22Rv1 (cell line): ENCODE measurements at regions not wholly inside any gene's neighbourhood (a gene's known extent, or its start where the extent isn't known, plus 50 kb on each side); places are given as distances from the start of the nearest gene placed in this dataset.

ENCODE experiments used
- H3K27ac ChIP-seq: fragments of 450-650 bp; 2 replicates; pipeline ENCODE4 v1.5.1; 2017
- ZFX ChIP-seq: fragments of 450-650 bp; IDR thresholded peaks from 2 replicates; pipeline ENCODE4 v1.6.1; 2017; ENCODE audit warnings: antibody characterized with exemption, borderline replicate concordance
- TF ChIP-seq, protein P1 (sequence below): fragments of 450-650 bp; IDR thresholded peaks from 2 replicates; pipeline ENCODE4 v1.5.1; 2017; ENCODE audit warnings: mild to moderate bottlenecking

DNA sequence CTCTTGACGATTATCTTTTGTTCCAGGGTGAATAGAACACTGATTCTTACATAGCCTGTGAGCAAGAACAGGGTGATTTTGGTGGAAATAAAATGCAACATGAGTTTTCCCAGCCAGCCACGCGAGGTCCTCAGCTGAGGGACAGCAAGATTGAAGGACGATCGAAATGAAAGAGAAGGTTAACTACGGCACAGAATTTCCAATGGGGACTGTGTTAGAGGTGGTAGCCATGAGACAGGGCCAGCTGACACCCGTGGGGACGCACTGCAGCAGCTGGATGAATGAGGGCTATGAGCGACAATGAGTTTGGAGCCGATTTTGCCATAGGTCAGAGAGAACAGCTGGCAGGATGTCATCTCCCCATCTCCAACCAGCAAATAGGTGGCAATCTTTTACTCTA lies 243.4 kb upstream of the PELI2 start:
- TF ChIP-seq, protein P1, sequence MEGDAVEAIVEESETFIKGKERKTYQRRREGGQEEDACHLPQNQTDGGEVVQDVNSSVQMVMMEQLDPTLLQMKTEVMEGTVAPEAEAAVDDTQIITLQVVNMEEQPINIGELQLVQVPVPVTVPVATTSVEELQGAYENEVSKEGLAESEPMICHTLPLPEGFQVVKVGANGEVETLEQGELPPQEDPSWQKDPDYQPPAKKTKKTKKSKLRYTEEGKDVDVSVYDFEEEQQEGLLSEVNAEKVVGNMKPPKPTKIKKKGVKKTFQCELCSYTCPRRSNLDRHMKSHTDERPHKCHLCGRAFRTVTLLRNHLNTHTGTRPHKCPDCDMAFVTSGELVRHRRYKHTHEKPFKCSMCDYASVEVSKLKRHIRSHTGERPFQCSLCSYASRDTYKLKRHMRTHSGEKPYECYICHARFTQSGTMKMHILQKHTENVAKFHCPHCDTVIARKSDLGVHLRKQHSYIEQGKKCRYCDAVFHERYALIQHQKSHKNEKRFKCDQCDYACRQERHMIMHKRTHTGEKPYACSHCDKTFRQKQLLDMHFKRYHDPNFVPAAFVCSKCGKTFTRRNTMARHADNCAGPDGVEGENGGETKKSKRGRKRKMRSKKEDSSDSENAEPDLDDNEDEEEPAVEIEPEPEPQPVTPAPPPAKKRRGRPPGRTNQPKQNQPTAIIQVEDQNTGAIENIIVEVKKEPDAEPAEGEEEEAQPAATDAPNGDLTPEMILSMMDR: no peak
- TF ChIP-seq ZFX: no peak
- H3K27ac ChIP-seq: no peak overlapping the region

DNA sequence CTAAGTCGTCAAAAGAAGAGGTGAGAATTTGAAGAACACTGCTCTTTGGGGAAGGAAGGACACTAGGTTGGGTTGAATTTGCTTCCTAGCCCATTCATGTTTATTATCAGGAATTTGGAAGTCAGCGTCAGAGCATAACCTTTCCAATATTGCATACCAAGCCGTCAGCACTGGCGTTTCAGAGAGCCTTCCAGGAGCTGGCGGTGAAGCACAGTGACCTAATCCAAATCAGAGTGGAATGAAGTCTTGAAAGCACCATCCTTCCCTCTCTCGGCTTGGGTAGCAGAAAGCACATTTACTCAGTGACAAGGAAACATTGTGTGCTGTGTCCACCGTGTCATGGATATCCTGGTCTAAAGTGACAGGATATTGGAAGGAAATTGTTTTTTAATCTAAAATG lies 240.3 kb upstream of the PELI2 start:
- no peak for TF ChIP-seq ZFX
- TF ChIP-seq, protein P1: no peak
- H3K27ac ChIP-seq: no peak overlapping the region

DNA sequence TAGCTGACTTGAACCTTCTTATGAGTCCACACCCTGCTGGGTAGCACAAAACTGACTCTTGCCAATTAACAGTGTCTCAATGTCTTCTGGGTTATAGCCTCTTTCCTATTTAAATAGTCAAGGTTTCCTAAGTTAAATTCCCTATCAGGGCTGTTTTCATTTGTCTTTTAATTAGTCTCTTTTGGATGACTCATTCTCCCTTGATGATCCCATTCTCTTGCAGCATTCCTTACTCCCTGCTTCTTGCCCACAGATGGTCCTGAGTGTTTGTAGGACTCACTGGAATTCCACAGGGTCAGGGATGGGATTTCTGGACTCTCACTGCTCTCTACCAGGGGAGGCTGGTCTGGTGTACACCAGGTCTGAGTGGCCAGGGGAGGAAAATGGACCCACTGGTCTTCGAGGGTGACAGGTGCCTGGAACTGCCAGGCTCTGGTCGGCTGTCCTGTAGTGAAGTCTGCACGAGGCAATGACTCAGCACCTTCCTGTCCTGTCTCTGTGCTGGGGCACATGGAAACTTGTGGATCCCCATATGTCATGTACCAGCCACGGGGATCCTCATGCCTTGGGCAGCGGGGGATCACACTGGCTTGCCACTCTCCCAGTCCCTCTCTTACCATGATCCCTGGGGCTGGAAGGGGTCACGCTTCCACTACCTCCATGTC lies 236.5 kb upstream of the PELI2 start:
- TF ChIP-seq, protein P1: no peak
- no peak for TF ChIP-seq ZFX
- H3K27ac ChIP-seq: no peak overlapping the region

DNA sequence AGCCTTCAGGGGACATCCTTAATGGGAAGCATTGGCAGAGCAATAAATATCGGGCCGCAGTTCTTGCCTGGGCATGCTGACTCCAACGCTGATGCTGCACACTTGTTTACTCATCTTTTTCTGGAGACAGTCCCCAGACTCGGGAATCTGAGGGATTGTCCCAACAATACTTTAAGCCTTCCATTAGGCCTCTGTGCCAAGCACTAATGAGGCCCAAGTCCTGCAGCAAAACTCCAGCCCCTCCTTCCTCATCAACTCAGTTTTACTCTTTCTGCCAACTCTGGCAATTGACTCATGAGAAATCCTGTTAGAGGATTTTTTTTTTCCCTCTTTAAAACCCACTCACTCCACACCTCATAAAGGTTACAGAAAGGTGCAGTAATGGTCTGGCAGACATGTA lies 233.4 kb upstream of the PELI2 start:
- no peak for TF ChIP-seq ZFX
- TF ChIP-seq, protein P1: no peak
- H3K27ac ChIP-seq: no peak overlapping the region

DNA sequence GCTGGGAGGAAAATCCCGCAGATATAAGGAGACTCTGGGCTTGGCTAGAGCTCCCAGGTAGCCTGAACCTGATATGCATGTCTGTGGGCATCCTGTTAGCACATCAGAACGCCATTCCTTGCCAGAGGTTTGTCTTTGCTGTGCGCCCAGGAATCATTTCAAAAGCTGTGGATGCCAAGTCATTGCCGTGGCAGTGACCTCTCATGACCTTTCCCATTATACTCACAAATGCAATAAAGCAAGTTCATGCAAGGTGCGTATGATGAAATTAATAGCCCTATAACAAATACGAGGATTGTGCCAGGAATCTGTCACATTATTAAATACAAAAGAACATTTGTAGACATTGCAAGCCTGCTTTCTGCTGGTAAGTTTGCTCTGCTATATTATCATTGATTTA lies 229.1 kb upstream of the PELI2 start:
- H3K27ac ChIP-seq: peak overlapping the region; percentile 25; the same call in 1 of the 2 replicates
- TF ChIP-seq, protein P1: no peak
- TF ChIP-seq ZFX: no peak

DNA sequence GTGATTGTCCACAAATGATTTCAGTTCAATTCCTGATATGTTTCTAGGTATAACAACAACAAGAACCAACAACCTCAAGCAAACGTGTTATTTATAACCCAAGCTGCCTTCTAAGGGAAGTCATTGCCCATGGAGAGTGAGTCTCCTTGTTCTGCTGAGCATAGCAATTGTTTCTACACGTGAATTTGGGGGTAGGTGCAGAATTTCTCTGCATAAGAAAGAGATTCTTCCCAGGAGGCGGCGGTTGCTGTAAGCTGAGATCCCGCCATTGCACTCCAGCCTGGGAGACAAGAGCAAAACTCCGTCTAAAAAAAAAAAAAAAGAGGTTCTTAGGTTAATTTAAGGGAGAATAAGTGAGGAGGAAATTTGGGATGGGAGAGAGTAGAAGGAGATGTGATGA lies 226.5 kb upstream of the PELI2 start:
- TF ChIP-seq, protein P1: no peak
- no peak for TF ChIP-seq ZFX
- no peak overlapping the region for H3K27ac ChIP-seq

DNA sequence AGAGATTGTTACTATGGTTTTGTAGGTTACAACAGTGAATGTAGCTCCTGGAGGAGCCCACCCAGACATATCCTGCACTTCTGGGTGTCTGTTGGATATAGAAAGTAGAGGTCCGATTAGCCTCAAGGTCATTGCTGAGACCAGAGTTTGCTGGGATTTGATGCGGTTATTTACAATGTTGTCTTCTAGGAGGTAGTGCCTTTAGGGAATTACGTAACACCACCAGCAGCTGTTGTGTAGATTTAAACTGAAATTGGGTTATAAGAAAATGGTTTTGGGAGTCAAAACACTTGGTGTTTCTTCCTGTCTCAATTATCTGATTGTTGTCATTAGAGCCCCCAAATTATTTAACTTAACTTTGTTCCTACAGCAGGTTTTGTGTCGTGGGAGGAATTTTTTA lies 225.3 kb upstream of the PELI2 start:
- TF ChIP-seq ZFX: no peak
- TF ChIP-seq, protein P1: no peak
- H3K27ac ChIP-seq: no peak overlapping the region
